ENCODE measurements at regions not wholly inside any gene's neighbourhood (a gene's known extent, or its start where the extent isn't known, plus 50 kb on each side); places are given as distances from the start of the nearest gene placed in this dataset.

DNA sequence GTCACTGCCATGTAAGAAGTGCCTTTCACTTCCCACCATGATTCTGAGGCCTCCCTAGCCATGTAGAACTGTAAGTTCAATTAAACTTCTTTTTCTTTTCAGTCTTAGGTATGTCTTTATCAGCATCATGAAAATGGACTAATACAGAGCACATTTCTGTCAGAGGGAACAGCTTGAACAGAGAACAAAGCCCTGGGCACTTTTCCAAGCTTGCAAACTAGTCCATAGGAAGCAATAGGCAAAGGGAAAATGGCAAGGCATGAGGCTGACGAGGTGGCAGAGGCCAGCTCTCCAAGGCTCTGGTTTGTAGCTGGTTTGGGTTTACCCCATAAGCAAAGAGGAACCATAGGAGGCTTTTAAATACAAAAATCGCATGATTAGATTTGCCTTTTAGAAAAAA lies 185.1 kb upstream of the HDDC2 start:
- dilution Hi-C loops (cut with MboI; ENCODE audit: extremely low pct_ligation_motif_present, low sequenced_read_pairs) (no loop called here), intact Hi-C loops (cut with micrococcal nuclease) (no loop called here)
- peak overlapping the region; percentile 15 for H2AFZ ChIP-seq (ENCODE audit: low read depth, low read length)
- no peaks in the 10 kb centered on the region for H3K79me2 ChIP-seq (ENCODE audit: control insufficient read depth, insufficient read depth, low read length)
- no peaks in the 10 kb centered on the region for H4K20me1 ChIP-seq (replicated peaks; ENCODE audit: control insufficient read depth, extremely low read depth, insufficient read depth, low read length)
- no peak overlapping the region for H3K4me3 ChIP-seq (replicated peaks in 1 of 3; ENCODE audit: insufficient read depth in 1 of 3, low read depth in 1 of 3, low read length in 3 of 3)
- H3K4me1 ChIP-seq (ENCODE audit: control insufficient read depth, extremely low read depth, insufficient read depth, low read length) = peaks cover 21% of the 10 kb centered on the region
- H3K9me3 ChIP-seq (replicated peaks; ENCODE audit: control insufficient read depth, insufficient read depth, low read length) = no peaks in the 10 kb centered on the region
- H3K9me1 ChIP-seq (replicated peaks; ENCODE audit: control insufficient read depth, extremely low read depth, insufficient read depth, low read length) = no peaks in the 10 kb centered on the region
- CTCF ChIA-PET = no interaction called here
- peaks cover 0 to 1% of the 10 kb centered on the region in 2 experiments for H3K27me3 ChIP-seq (ENCODE audit: control insufficient read depth in 2 of 2, insufficient read depth in 2 of 2, low read length in 2 of 2)
- no peak overlapping the region for H3K9ac ChIP-seq (replicated peaks; ENCODE audit: extremely low read depth, insufficient read depth, low read length)
- peak; percentile 35 for DNase-seq (ENCODE audit: low read depth, low spot score)
- H3K27ac ChIP-seq (ENCODE audit: insufficient read depth, low read depth, low read length) = peak overlapping the region; percentile 37
- H3K36me3 ChIP-seq (ENCODE audit: control insufficient read depth in 2 of 2, extremely low read depth in 1 of 2, insufficient read depth in 2 of 2, low read length in 2 of 2) = no peaks in the 10 kb centered on the region
- POLR2A ChIA-PET = no interaction called here
- BruUV-seq (replicated peaks) = no TSS peak
- FAIRE-seq = peak; percentile 96
- TF ChIP-seq JUN (IDR thresholded peaks at IDR 0.05; ENCODE audit: borderline replicate concordance, insufficient read depth, insufficient read length, low read depth) = no peak
- TF ChIP-seq FOS (IDR thresholded peaks at IDR 0.05; ENCODE audit: borderline replicate concordance, insufficient read depth, low read length) = peak; percentile 22
- no peak overlapping the region for H3K4me2 ChIP-seq (ENCODE audit: insufficient read depth, low read length)

GRCh38 chr6:125489579-125490285 lies 188.0 kb upstream of the HDDC2 start:
- peak overlapping the region; percentile 22 for H3K4me2 ChIP-seq (ENCODE audit: insufficient read depth, low read length)
- CTCF ChIA-PET = interaction anchor here (1.0 kb wide), 1 partner anchor 10 kb away, joined by 3 read pairs; no protein-coding TSS in a partner anchor
- no peak overlapping the region for H2AFZ ChIP-seq (ENCODE audit: low read depth, low read length)
- H3K4me1 ChIP-seq (ENCODE audit: control insufficient read depth, extremely low read depth, insufficient read depth, low read length) = peaks cover 21% of the 10 kb centered on the region
- H3K9me1 ChIP-seq (replicated peaks; ENCODE audit: control insufficient read depth, extremely low read depth, insufficient read depth, low read length) = no peaks in the 10 kb centered on the region
- no peak for FAIRE-seq
- peak overlapping the region; percentile 42 for H3K27ac ChIP-seq (ENCODE audit: insufficient read depth, low read depth, low read length)
- no peak overlapping the region for H3K9ac ChIP-seq (replicated peaks; ENCODE audit: extremely low read depth, insufficient read depth, low read length)
- H3K27me3 ChIP-seq (ENCODE audit: control insufficient read depth in 2 of 2, insufficient read depth in 2 of 2, low read length in 2 of 2) = no peaks in the 10 kb centered on the region
- peak; percentile 9 for DNase-seq (ENCODE audit: low read depth, low spot score)
- no peaks in the 10 kb centered on the region for H3K36me3 ChIP-seq (ENCODE audit: control insufficient read depth in 2 of 2, extremely low read depth in 1 of 2, insufficient read depth in 2 of 2, low read length in 2 of 2)
- intact Hi-C loops (cut with micrococcal nuclease) (loop anchor here (2.0 kb wide), 2 partner anchors 15 to 259 kb away; partner anchors contain the start of gene HEY2), dilution Hi-C loops (cut with MboI; ENCODE audit: extremely low pct_ligation_motif_present, low sequenced_read_pairs) (no loop called here)
- no peaks in the 10 kb centered on the region for H3K9me3 ChIP-seq (replicated peaks; ENCODE audit: control insufficient read depth, insufficient read depth, low read length)
- BruUV-seq (replicated peaks) = no TSS peak
- no peaks in the 10 kb centered on the region for H3K79me2 ChIP-seq (ENCODE audit: control insufficient read depth, insufficient read depth, low read length)
- POLR2A ChIA-PET = no interaction called here
- H3K4me3 ChIP-seq (replicated peaks in 1 of 3; ENCODE audit: insufficient read depth in 1 of 3, low read depth in 1 of 3, low read length in 3 of 3) = no peak overlapping the region
- TF ChIP-seq POLR2A (IDR thresholded peaks at IDR 0.05; ENCODE audit: low read depth, low read length) (no peak), CTCF (IDR thresholded peaks at IDR 0.05; ENCODE audit: extremely low read depth in 1 of 2, insufficient read depth in 1 of 2, low read depth in 1 of 2, low read length in 2 of 2) (no peak), JUN (IDR thresholded peaks at IDR 0.05; ENCODE audit: borderline replicate concordance, insufficient read depth, insufficient read length, low read depth) (no peak), MAX (IDR thresholded peaks at IDR 0.05; ENCODE audit: insufficient read depth, insufficient read length) (no peak), GATA2 (IDR thresholded peaks at IDR 0.05; ENCODE audit: insufficient read depth, insufficient read length, low read depth, low read length) (peak; percentile 13), FOS (IDR thresholded peaks at IDR 0.05; ENCODE audit: borderline replicate concordance, insufficient read depth, low read length) (peak; percentile 48)
- H4K20me1 ChIP-seq (replicated peaks; ENCODE audit: control insufficient read depth, extremely low read depth, insufficient read depth, low read length) = no peaks in the 10 kb centered on the region

Measured in endothelial cell of umbilical vein (primary cell).